Stomach (tissue), 8 donors: ENCODE measurements at regions not wholly inside any gene's neighbourhood (a gene's known extent, or its start where the extent isn't known, plus 50 kb on each side); places are given as distances from the start of the nearest gene placed in this dataset.

ENCODE experiments used
- DNase-seq, 2 donors: peaks; one replicate each; pipeline versions ENCODE4 v3.0.0 to v3.0.0-alpha.2; 2013 to 2019
- H3K27ac ChIP-seq, 5 donors: fragments of 200-600 bp in 4 of 5; sonication (generic) in 4 of 5; one replicate each; pipeline ENCODE4 v1.5.1; 2013 to 2019; ENCODE audit warnings: mild to moderate bottlenecking in 1 of 5, moderate library complexity in 1 of 5
- H3K27me3 ChIP-seq, 3 donors: fragments of 200-600 bp; sonication (generic); one replicate each; pipeline ENCODE4 v1.5.1; 2017 to 2019; ENCODE audit warnings: mixed run types in 1 of 3
- H3K36me3 ChIP-seq, 4 donors: fragments of 200-600 bp; sonication (generic); 1 replicate in 3 of 4; 2 replicates in 1 of 4; pipeline ENCODE4 v1.5.1; 2016 to 2019
- H3K4me1 ChIP-seq, 4 donors: fragments of 200-600 bp; sonication (generic); one replicate each; pipeline ENCODE4 v1.5.1; 2016 to 2019
- H3K4me3 ChIP-seq, 4 donors: fragments of 200-600 bp; sonication (generic) in 3 of 4; one replicate each; pipeline ENCODE4 v1.5.1; 2016 to 2019; ENCODE audit warnings: mild to moderate bottlenecking in 1 of 4
- H3K9me3 ChIP-seq, 4 donors: fragments of 200-600 bp; sonication (generic); one replicate each; pipeline ENCODE4 v1.5.1; 2016 to 2019
- EP300 ChIP-seq: sonication (generic); formaldehyde crosslinking; IDR thresholded peaks from one replicate; pipeline ENCODE4 v1.6.1; 2017; ENCODE audit warnings: antibody characterized with exemption
- POLR2A ChIP-seq, 4 donors: fragments of 450-650 bp; IDR thresholded peaks; one replicate each; pipeline ENCODE4 v1.6.1; 2016; ENCODE audit warnings: antibody characterized with exemption in 4 of 4, control low read depth in 2 of 4, mild to moderate bottlenecking in 1 of 4, moderate library complexity in 1 of 4
- POLR2AphosphoS5 ChIP-seq, 3 donors: sonication (generic); formaldehyde crosslinking; IDR thresholded peaks; one replicate each; pipeline ENCODE4 v1.6.1; 2016; ENCODE audit warnings: antibody characterized with exemption in 3 of 3
- WGBS, 5 donors: extraction: QIAGEN DNeasy Blood & Tissue Kit in 3 of 5; methylation state at CpG; one replicate each; pipeline versions ENCODE4 v1.1.5 to v1.1.7; 2013 to 2018; 5-methylcytosine and 5-hydroxymethylcytosine counted together
- intact Hi-C: fragments of 100-400 bp; cut with DNase I; formaldehyde crosslinking; loops from one replicate; pipeline ENCODE4 v1.15.1; 2023; ENCODE audit warnings: low total_unique reads
- TF ChIP-seq, protein P1 (sequence below), 7 experiments: fragments of 450-650 bp in 4 of 7; fragments of 200-600 bp in 3 of 7; sonication (generic) in 3 of 7; IDR thresholded peaks; one replicate each; pipeline ENCODE4 v1.5.1; 2016 to 2019; ENCODE audit warnings: antibody characterized with exemption in 7 of 7, control low read depth in 2 of 7, mild to moderate bottlenecking in 1 of 7
- donor health status: healthy with polysubstance abuse.
- donor health status: Bipolar disorder and iron deficiency.
- donor health status: healthy.

DNA sequence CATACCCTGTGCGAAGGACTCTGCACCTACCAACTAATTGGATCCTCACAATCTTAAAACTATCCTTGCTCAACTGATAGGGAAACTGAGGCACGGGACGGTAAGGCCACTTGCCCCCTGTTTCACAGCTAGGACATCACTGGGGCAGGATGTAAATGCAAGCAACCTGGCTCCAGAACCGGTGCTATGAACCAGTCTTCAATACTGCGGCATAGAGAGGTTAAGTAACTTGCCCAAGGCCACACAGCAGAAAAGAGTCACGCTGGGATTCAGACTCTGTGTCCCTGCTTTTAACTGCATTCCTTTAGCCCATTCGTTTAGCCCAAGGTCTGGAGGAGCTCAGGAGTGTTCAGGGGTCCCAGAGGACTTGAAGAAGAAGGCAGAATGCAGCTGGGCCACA lies 76.1 kb downstream of the NCOR2 start:
- no peak overlapping the region for H3K4me3 ChIP-seq
- 70 to 83% (median 77%) methylated on average over 7 of the region's 7 CpGs for WGBS, 5 donors
- intact Hi-C loops, result no loop called here
- TF ChIP-seq POLR2AphosphoS5 (IDR thresholded peaks at IDR 0.05) (no peak), POLR2A (IDR thresholded peaks at IDR 0.05) (no peak), EP300 (no peak)
- TF ChIP-seq, protein P1, sequence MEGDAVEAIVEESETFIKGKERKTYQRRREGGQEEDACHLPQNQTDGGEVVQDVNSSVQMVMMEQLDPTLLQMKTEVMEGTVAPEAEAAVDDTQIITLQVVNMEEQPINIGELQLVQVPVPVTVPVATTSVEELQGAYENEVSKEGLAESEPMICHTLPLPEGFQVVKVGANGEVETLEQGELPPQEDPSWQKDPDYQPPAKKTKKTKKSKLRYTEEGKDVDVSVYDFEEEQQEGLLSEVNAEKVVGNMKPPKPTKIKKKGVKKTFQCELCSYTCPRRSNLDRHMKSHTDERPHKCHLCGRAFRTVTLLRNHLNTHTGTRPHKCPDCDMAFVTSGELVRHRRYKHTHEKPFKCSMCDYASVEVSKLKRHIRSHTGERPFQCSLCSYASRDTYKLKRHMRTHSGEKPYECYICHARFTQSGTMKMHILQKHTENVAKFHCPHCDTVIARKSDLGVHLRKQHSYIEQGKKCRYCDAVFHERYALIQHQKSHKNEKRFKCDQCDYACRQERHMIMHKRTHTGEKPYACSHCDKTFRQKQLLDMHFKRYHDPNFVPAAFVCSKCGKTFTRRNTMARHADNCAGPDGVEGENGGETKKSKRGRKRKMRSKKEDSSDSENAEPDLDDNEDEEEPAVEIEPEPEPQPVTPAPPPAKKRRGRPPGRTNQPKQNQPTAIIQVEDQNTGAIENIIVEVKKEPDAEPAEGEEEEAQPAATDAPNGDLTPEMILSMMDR (IDR thresholded peaks at IDR 0.05), result no peak
- DNase-seq, result no peak
- peaks cover 17 to 49% (median 33%) of the 10 kb centered on the region in 4 donors for H3K4me1 ChIP-seq
- H3K36me3 ChIP-seq, result peaks cover 11 to 59% (median 49%) of the 10 kb centered on the region in 4 donors
- no peaks in the 10 kb centered on the region for H3K27me3 ChIP-seq
- H3K27ac ChIP-seq, result peak overlapping the region in 4 of 5 donors; percentile 6 to 39 (median 25)
- H3K9me3 ChIP-seq, result no peaks in the 10 kb centered on the region

DNA sequence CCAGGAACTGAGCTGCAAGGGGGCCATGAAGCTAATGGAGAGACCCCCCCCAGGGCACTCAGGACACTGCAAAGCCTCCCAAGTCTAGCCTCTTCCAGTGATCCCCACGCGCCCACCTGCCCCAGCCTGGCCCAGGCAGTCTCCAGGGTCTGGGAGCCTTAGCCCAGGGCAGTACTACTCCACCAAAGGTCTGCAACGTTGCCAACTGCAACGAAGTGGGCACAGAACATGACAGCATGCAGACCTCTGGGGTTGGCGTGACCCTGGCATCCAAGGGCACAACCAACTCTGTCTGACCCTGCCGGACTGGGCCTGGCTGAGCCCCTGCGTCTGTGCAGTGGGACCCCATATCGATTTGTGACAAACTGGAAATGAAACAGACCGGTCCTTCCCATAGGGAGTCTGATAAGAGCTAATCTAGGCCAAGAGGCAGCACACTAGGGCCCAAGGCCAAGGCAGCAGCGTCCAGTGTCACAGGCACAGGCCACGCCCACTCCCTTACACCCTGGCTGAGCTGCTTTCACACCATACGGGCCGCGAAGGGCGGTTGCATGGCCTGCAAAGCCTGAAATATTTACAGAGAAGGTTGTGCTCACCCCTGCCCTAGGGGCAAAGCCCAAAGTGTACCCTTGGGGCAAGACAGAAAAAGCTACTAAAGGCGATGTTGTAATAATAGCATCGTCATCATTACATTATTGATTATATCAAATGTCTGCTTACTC lies 76.7 kb downstream of the NCOR2 start:
- DNase-seq, result peak; percentile 91 to 96
- Histone ChIP-seq H3K9me3 (no peaks in the 10 kb centered on the region), H3K4me1 (peaks cover 17 to 43% (median 30%) of the 10 kb centered on the region in 4 donors), H3K36me3 (peaks cover 17 to 65% (median 54%) of the 10 kb centered on the region in 4 donors), H3K27me3 (no peaks in the 10 kb centered on the region), H3K27ac (peak overlapping the region; percentile 6 to 44 (median 37)), H3K4me3 (no peak overlapping the region)
- TF ChIP-seq POLR2AphosphoS5 (IDR thresholded peaks at IDR 0.05) (peak in 1 of 3 donors; percentile 69), POLR2A (IDR thresholded peaks at IDR 0.05) (no peak)
- intact Hi-C loops, result no loop called here
- 30 to 62% (median 39%) methylated on average over 10 to 17 of the region's 17 CpGs for WGBS, 5 donors

DNA sequence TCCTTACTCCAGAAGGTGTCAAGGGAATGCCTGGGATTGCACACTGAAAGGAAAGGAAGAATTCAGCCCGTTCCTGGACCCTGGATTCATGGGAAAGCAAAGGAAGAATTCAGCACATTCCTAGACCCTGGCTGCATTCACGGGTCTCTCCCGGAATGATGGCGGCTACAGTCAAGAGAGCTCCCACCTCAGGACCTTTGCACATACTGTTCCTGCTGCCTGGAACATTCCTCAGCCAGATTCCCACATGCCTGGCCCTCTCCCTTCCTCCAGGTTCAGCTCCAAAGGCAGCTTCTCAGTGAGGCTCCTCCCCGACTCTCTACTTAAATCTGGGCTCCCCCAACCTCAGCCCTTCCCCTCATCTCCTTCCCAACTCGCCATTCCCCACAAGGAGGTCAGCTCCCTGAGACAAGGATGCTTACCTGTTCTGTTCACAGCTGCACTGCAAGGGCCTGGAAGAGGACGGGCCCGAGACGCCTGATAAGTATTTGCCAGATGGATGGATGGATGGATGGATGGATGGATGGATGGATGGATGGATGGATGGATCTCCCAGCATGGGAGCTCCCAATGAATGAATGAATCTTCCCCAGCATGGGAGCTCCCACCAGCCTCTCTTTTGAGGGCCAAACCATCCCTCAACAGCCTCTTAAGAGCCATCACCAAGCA lies 77.4 kb downstream of the NCOR2 start:
- Histone ChIP-seq H3K27me3 (no peaks in the 10 kb centered on the region), H3K27ac (peak overlapping the region in 2 of 5 donors; percentile 6 to 39), H3K9me3 (no peaks in the 10 kb centered on the region), H3K36me3 (peaks cover 24 to 70% (median 58%) of the 10 kb centered on the region in 4 donors), H3K4me3 (no peak overlapping the region), H3K4me1 (peaks cover 17 to 41% (median 29%) of the 10 kb centered on the region in 4 donors)
- no peak for TF ChIP-seq POLR2A (IDR thresholded peaks at IDR 0.05)
- TF ChIP-seq, protein P1 (IDR thresholded peaks at IDR 0.05), result no peak
- TF ChIP-seq POLR2AphosphoS5 (IDR thresholded peaks at IDR 0.05), result no peak
- no peak for TF ChIP-seq EP300
- intact Hi-C loops, result no loop called here
- DNase-seq, result no peak
- WGBS, 5 donors, result 87 to 98% (median 94%) methylated on average over 8 to 9 of the region's 9 CpGs

DNA sequence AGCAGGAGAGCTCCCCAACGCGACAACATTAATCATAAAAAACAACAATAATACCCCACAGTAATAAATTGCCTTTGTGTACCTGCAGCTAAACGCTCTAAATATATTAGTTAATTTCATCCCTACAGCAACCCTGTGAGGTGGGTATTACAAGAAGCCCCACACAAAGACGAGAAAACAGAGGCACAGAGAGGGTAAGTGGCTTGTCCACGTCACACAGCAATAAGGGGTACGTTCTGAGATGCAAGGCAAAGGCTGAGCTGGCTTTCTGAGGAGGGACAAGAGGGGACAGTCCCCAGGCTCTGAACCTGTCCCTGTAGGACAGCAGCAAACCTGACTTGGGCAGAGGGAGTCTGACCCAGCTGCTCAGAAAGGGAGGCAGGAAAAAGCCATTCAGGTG lies 78.2 kb downstream of the NCOR2 start:
- H3K27ac ChIP-seq, result peak overlapping the region in 1 of 5 donors; percentile 34
- peaks cover 20 to 70% (median 58%) of the 10 kb centered on the region in 4 donors for H3K36me3 ChIP-seq
- no peak for DNase-seq
- WGBS, 5 donors, result 70 to 80% (median 75%) methylated on average over 6 of the region's 6 CpGs
- intact Hi-C loops, result no loop called here
- no peak for TF ChIP-seq POLR2A (IDR thresholded peaks at IDR 0.05)
- TF ChIP-seq, protein P1 (IDR thresholded peaks at IDR 0.05), result no peak
- no peak for TF ChIP-seq EP300
- no peak for TF ChIP-seq POLR2AphosphoS5 (IDR thresholded peaks at IDR 0.05)
- no peaks in the 10 kb centered on the region for H3K9me3 ChIP-seq
- no peaks in the 10 kb centered on the region for H3K27me3 ChIP-seq
- no peak overlapping the region for H3K4me3 ChIP-seq
- H3K4me1 ChIP-seq, result peaks cover 17 to 41% (median 29%) of the 10 kb centered on the region in 4 donors
